ENCODE measurements at regions not wholly inside any gene's neighbourhood (a gene's known extent, or its start where the extent isn't known, plus 50 kb on each side); places are given as distances from the start of the nearest gene placed in this dataset.

GRCh38 chr20:29687438-29687837, 1570.0 kb upstream of the DEFB115 start:
- no peaks in the 10 kb centered on the region for H3K9me3 ChIP-seq
- no peak overlapping the region for H3K4me3 ChIP-seq
- no peak for TF ChIP-seq EP300 (IDR thresholded peaks at IDR 0.05)
- TF ChIP-seq POLR2AphosphoS5 (IDR thresholded peaks at IDR 0.05): no peak
- no peak for TF ChIP-seq CTCF (IDR thresholded peaks at IDR 0.05)
- TF ChIP-seq POLR2A (IDR thresholded peaks at IDR 0.05): no peak
- no peaks in the 10 kb centered on the region for H3K27me3 ChIP-seq
- DNase-seq (ENCODE audit: low spot score in 2 of 2): no peak
- 84% methylated on average over 14 of the region's 14 CpGs for WGBS
- H3K4me1 ChIP-seq: no peaks in the 10 kb centered on the region
- no peaks in the 10 kb centered on the region for H3K36me3 ChIP-seq
- no peak overlapping the region for H3K27ac ChIP-seq

GRCh38 chr20:29689411-29690225, 1567.8 kb upstream of the DEFB115 start:
- no peak for TF ChIP-seq POLR2A (IDR thresholded peaks at IDR 0.05)
- TF ChIP-seq CTCF (IDR thresholded peaks at IDR 0.05): no peak
- no peak for TF ChIP-seq EP300 (IDR thresholded peaks at IDR 0.05)
- no peak for TF ChIP-seq POLR2AphosphoS5 (IDR thresholded peaks at IDR 0.05)
- H3K27ac ChIP-seq: no peak overlapping the region
- 75% methylated on average over 13 of the region's 48 CpGs for WGBS
- no peaks in the 10 kb centered on the region for H3K36me3 ChIP-seq
- peak overlapping the region; percentile 18 for H3K4me3 ChIP-seq
- H3K9me3 ChIP-seq: no peaks in the 10 kb centered on the region
- no peak for DNase-seq (ENCODE audit: low spot score in 2 of 2)
- H3K27me3 ChIP-seq: no peaks in the 10 kb centered on the region
- H3K4me1 ChIP-seq: no peaks in the 10 kb centered on the region

- Histone ChIP-seq H3K36me3 (no peaks in the 10 kb centered on the region), H3K27me3 (no peaks in the 10 kb centered on the region), H3K27ac (no peak overlapping the region), H3K4me3 (no peak overlapping the region), H3K9me3 (no peaks in the 10 kb centered on the region), H3K4me1 (no peaks in the 10 kb centered on the region)
- WGBS: 86% methylated on average over 19 of the region's 19 CpGs
- no peak for TF ChIP-seq POLR2A (IDR thresholded peaks at IDR 0.05)
- TF ChIP-seq EP300 (IDR thresholded peaks at IDR 0.05): no peak
- TF ChIP-seq POLR2AphosphoS5 (IDR thresholded peaks at IDR 0.05): no peak
- no peak for TF ChIP-seq CTCF (IDR thresholded peaks at IDR 0.05)
- no peak for DNase-seq (ENCODE audit: low spot score in 2 of 2)
Measured at GRCh38 chr20:29690274-29690673, 1567.2 kb upstream of the DEFB115 start.

GRCh38 chr20:29740601-29740950, 1516.9 kb upstream of the DEFB115 start:
- Histone ChIP-seq H3K27me3 (peaks cover 39% of the 10 kb centered on the region), H3K4me3 (no peak overlapping the region), H3K36me3 (no peaks in the 10 kb centered on the region), H3K4me1 (no peaks in the 10 kb centered on the region), H3K27ac (no peak overlapping the region), H3K9me3 (peaks cover 18% of the 10 kb centered on the region)
- WGBS: 62% methylated on average over 7 of the region's 35 CpGs
- no peak for TF ChIP-seq CTCF (IDR thresholded peaks at IDR 0.05)
- TF ChIP-seq POLR2A (IDR thresholded peaks at IDR 0.05): no peak
- TF ChIP-seq EP300 (IDR thresholded peaks at IDR 0.05): no peak
- TF ChIP-seq POLR2AphosphoS5 (IDR thresholded peaks at IDR 0.05): no peak
- no peak for DNase-seq (ENCODE audit: low spot score in 2 of 2)

GRCh38 chr20:29740951-29741593, 1516.4 kb upstream of the DEFB115 start:
- H3K27me3 ChIP-seq: peaks cover 39% of the 10 kb centered on the region
- WGBS: 76% methylated on average over 23 of the region's 51 CpGs
- DNase-seq (ENCODE audit: low spot score in 2 of 2): no peak
- H3K27ac ChIP-seq: no peak overlapping the region
- H3K36me3 ChIP-seq: no peaks in the 10 kb centered on the region
- no peak overlapping the region for H3K4me3 ChIP-seq
- H3K4me1 ChIP-seq: no peaks in the 10 kb centered on the region
- peaks cover 18% of the 10 kb centered on the region for H3K9me3 ChIP-seq
- no peak for TF ChIP-seq EP300 (IDR thresholded peaks at IDR 0.05)
- no peak for TF ChIP-seq POLR2A (IDR thresholded peaks at IDR 0.05)
- no peak for TF ChIP-seq CTCF (IDR thresholded peaks at IDR 0.05)
- TF ChIP-seq POLR2AphosphoS5 (IDR thresholded peaks at IDR 0.05): no peak
